ENCODE measurements at regions not wholly inside any gene's neighbourhood (a gene's known extent, or its start where the extent isn't known, plus 50 kb on each side); places are given as distances from the start of the nearest gene placed in this dataset.

DNA sequence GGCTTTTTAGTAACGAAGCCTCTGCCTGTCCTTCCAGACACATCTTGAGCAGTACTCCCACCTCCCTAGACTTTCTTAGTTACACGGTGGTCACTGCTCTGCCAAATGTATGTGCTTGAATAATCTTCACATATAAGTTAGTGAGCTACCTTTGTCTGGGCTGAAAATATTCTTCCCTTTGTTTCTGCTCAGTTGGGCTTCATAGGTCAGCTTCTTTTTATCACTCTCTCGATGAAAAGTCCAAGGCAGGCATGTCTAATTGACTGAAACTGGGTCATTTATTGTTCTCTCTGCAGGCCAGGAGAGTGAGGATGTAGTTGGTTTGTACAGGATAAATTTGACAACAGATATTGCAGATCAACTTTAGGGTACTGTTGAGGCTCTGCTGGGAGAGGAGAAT lies 636.7 kb upstream of the IGFBP3 start:
- peaks cover 0 to 3% of the 10 kb centered on the region in 2 donors for H3K4me1 ChIP-seq
- TF ChIP-seq, protein P1, sequence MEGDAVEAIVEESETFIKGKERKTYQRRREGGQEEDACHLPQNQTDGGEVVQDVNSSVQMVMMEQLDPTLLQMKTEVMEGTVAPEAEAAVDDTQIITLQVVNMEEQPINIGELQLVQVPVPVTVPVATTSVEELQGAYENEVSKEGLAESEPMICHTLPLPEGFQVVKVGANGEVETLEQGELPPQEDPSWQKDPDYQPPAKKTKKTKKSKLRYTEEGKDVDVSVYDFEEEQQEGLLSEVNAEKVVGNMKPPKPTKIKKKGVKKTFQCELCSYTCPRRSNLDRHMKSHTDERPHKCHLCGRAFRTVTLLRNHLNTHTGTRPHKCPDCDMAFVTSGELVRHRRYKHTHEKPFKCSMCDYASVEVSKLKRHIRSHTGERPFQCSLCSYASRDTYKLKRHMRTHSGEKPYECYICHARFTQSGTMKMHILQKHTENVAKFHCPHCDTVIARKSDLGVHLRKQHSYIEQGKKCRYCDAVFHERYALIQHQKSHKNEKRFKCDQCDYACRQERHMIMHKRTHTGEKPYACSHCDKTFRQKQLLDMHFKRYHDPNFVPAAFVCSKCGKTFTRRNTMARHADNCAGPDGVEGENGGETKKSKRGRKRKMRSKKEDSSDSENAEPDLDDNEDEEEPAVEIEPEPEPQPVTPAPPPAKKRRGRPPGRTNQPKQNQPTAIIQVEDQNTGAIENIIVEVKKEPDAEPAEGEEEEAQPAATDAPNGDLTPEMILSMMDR (IDR thresholded peaks at IDR 0.05): no peak
- no peaks in the 10 kb centered on the region for H3K27me3 ChIP-seq
- H3K27ac ChIP-seq: no peak overlapping the region
- H3K36me3 ChIP-seq: no peaks in the 10 kb centered on the region
- peak; percentile 22 for ATAC-seq
- H3K4me3 ChIP-seq: no peak overlapping the region
- DNase-seq: no peak
- peaks cover 0 to 28% of the 10 kb centered on the region in 2 donors for H3K9me3 ChIP-seq
- intact Hi-C loops (cut with DNase I): no loop called here

DNA sequence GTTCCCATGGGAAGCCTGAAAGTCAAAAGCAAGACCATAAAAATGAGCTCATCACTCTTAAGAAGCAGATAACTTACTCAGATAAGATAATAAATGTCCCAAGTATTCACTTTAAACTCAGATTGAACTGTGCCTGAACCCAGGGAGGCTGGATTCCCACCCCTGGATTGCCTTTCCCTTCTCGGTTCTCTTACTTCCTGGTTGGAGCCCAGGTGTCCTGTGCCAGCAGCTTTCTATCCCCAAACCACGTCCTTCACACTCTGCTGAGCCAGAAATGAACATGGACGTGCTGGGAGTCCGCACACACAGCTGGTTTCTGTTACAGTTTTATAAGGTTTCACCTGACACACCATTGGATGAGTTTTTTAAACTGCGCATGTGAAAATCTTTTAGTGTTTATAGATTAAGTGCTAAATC lies 636.2 kb upstream of the IGFBP3 start:
- H3K27ac ChIP-seq: no peak overlapping the region
- intact Hi-C loops (cut with DNase I): no loop called here
- H3K9me3 ChIP-seq: peaks cover 0 to 23% of the 10 kb centered on the region in 2 donors
- DNase-seq (no peak), ATAC-seq (peak; percentile 56)
- H3K4me1 ChIP-seq: peaks cover 0 to 3% of the 10 kb centered on the region in 2 donors
- no peaks in the 10 kb centered on the region for H3K27me3 ChIP-seq
- no peaks in the 10 kb centered on the region for H3K36me3 ChIP-seq
- H3K4me3 ChIP-seq: no peak overlapping the region
- TF ChIP-seq, protein P1 (IDR thresholded peaks at IDR 0.05): no peak

DNA sequence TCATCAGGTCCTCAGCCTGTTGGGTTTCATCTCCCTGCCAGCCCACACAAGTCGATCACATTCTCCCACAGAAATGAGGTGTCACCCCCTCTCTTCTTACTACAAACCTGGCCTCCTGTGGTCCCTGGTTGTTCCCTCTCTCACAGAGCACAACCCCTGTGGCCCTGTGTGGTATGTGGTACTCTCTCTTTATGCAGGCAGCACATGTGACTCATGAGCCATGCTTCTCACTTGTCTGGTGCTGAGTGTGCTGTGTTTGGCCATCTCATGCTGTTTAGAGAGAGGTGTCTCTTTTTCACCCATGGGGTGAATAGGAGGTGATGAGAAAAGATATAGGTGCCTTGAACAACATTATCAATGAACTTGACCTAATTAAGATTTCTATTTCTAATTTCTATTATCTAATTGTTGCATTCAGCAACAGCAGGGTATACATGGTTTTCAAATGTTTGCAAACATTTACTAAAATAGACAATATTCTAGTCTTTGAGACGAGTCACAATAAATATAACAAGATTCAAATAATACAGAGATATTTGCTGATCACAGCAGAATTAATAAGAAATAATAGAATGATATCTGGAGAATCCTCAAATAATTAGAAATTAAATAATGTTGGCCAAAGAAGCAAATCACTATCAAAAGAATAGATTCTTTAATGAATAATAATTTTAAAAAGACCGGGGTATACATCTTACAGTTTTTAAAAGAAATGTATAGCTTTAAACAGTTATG lies 633.8 kb upstream of the IGFBP3 start:
- ATAC-seq (no peak), DNase-seq (no peak)
- Histone ChIP-seq H3K9me3 (peaks cover 0 to 2% of the 10 kb centered on the region in 2 donors), H3K36me3 (no peaks in the 10 kb centered on the region), H3K27ac (no peak overlapping the region), H3K4me3 (no peak overlapping the region), H3K27me3 (no peaks in the 10 kb centered on the region), H3K4me1 (peaks cover 0 to 3% of the 10 kb centered on the region in 2 donors)
- intact Hi-C loops (cut with DNase I): no loop called here
- TF ChIP-seq, protein P1 (IDR thresholded peaks at IDR 0.05): no peak

DNA sequence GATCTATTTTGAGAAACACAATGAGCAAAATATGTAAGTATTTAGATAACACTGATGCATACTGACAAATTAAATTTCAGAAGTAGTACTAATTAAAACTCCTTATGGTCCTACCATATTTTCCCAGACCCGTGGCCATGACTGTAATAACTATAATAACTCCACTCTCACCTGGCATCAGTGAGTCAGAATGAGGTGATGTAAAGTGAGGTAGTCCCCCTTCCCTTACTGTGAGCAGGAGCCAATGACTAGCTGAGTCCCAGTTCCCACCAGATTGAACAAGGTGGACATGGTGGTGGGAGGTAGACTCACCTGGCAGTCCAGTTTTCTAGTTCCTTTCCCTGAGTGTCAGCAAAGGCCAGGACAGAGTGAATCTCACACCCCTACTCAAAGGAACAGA lies 630.5 kb upstream of the IGFBP3 start:
- Histone ChIP-seq H3K9me3 (no peaks in the 10 kb centered on the region), H3K27me3 (no peaks in the 10 kb centered on the region), H3K27ac (no peak overlapping the region), H3K4me1 (no peaks in the 10 kb centered on the region), H3K4me3 (no peak overlapping the region), H3K36me3 (no peaks in the 10 kb centered on the region)
- ATAC-seq (no peak), DNase-seq (no peak)
- TF ChIP-seq, protein P1 (IDR thresholded peaks at IDR 0.05): no peak
- intact Hi-C loops (cut with DNase I): no loop called here

DNA sequence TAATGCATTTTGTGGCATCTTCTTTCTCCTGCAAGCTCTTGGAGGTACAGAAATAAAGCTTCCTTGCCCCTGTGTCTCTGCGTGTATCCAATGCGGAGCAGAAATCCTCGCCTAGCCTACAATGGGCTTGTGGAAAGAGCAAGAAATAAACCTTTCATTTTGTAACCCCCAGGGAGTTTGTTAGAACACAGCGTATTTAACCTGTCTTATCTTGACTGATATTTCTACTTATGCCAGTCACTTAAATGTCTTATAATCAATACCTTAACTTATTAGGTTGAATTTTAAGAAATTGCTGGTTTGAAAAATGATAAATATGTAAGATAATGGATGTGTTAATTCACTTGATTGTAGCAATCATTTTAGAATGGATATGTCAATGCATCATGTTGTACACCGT lies 629.8 kb upstream of the IGFBP3 start:
- H3K4me1 ChIP-seq: no peaks in the 10 kb centered on the region
- H3K36me3 ChIP-seq: no peaks in the 10 kb centered on the region
- H3K4me3 ChIP-seq: no peak overlapping the region
- no peaks in the 10 kb centered on the region for H3K27me3 ChIP-seq
- TF ChIP-seq, protein P1 (IDR thresholded peaks at IDR 0.05): no peak
- intact Hi-C loops (cut with DNase I): no loop called here
- ATAC-seq (no peak), DNase-seq (no peak)
- no peak overlapping the region for H3K27ac ChIP-seq
- no peaks in the 10 kb centered on the region for H3K9me3 ChIP-seq

All from left lung (tissue), 4 donors.